IMR-90 (cell line): ENCODE measurements at regions not wholly inside any gene's neighbourhood (a gene's known extent, or its start where the extent isn't known, plus 50 kb on each side); places are given as distances from the start of the nearest gene placed in this dataset.

ENCODE experiments used
- ATAC-seq: fragments of 200-7000 bp; cut with Tn5 transposase; 2 replicates; pipeline ENCODE4 v1.9.1; 2020; ENCODE audit warnings: low read depth, mild to moderate bottlenecking, moderate library complexity
- BruUV-seq: library from RNA; stranded (reverse); fragments of 400-500 nt; replicated peaks from 2 replicates; lab custom pipeline; 2021; lab: Mats Ljungman, UMichigan
- CTCF ChIA-PET: fragments of 300-600 bp; formaldehyde crosslinking; extraction: SDS; loops from one replicate; lab custom pipeline; 2021; ENCODE audit warnings: antibody characterized with exemption; lab: Yijun Ruan, JAX
- POLR2A ChIA-PET: fragments of 300-600 bp; sonication (Branson Sonifier 250); formaldehyde crosslinking; loops from one replicate; lab custom pipeline; 2022; ENCODE audit warnings: antibody characterized with exemption; ENCODE audit not compliant: unreplicated experiment; lab: Charles Lee
- DNase-seq: peaks from one replicate; pipeline ENCODE4 v3.0.0; 2013
- H2AFZ ChIP-seq: replicated peaks from 2 replicates; pipeline ENCODE3; 2013; ENCODE audit warnings: low read length, mild to moderate bottlenecking; ENCODE audit not compliant: poor library complexity
- H2AK5ac ChIP-seq: 2 replicates; pipeline ENCODE4 v1.6.1; 2013; ENCODE audit warnings: low read depth, low read length, inconsistent platforms
- H2AK9ac ChIP-seq: replicated peaks from 2 replicates; pipeline ENCODE3; 2013; ENCODE audit warnings: mild to moderate bottlenecking, low read depth, low read length, moderate library complexity; ENCODE audit not compliant: poor library complexity
- H2BK120ac ChIP-seq: 2 replicates; pipeline ENCODE4 v1.6.1; 2013; ENCODE audit warnings: low read depth, low read length, inconsistent platforms
- H2BK15ac ChIP-seq: 3 replicates; pipeline ENCODE4 v1.6.1; 2013; ENCODE audit warnings: low read depth, low read length, inconsistent platforms
- H2BK20ac ChIP-seq: 2 replicates; pipeline ENCODE4 v1.6.1; 2013; ENCODE audit warnings: low read depth, mild to moderate bottlenecking, inconsistent platforms, low read length, moderate library complexity
- H2BK5ac ChIP-seq: 2 replicates; pipeline ENCODE4 v1.6.1; 2013; ENCODE audit warnings: mild to moderate bottlenecking, low read depth, low read length, inconsistent platforms; ENCODE audit not compliant: poor library complexity, severe bottlenecking
- H3K14ac ChIP-seq: replicated peaks from 2 replicates; pipeline ENCODE4 v1.6.1; 2013; ENCODE audit warnings: low read depth, low read length, inconsistent platforms
- H3K18ac ChIP-seq: 2 replicates; pipeline ENCODE4 v1.6.1; 2013; ENCODE audit warnings: low read depth, low read length, control low read depth
- H3K23ac ChIP-seq: 2 replicates; pipeline ENCODE4 v1.6.1; 2013; ENCODE audit warnings: low read depth, low read length, inconsistent platforms
- H3K27ac ChIP-seq: 2 replicates; pipeline ENCODE4 v1.5.1; 2013; ENCODE audit warnings: mild to moderate bottlenecking, control low read depth, low read length; ENCODE audit not compliant: insufficient read depth
- H3K27me3 ChIP-seq: 2 replicates; pipeline ENCODE4 v1.6.1; 2013; ENCODE audit warnings: low read length; ENCODE audit not compliant: control insufficient read depth, insufficient read depth
- H3K36me3 ChIP-seq: 2 replicates; pipeline ENCODE4 v1.6.1; 2013; ENCODE audit warnings: low read length, mixed read lengths; ENCODE audit not compliant: control insufficient read depth, insufficient read depth
- H3K4ac ChIP-seq: 2 replicates; pipeline ENCODE4 v1.6.1; 2013; ENCODE audit warnings: low read depth, low read length, inconsistent platforms
- H3K4me1 ChIP-seq: 2 replicates; pipeline ENCODE4 v1.6.1; 2013; ENCODE audit warnings: low read length, mixed read lengths; ENCODE audit not compliant: control insufficient read depth, insufficient read depth
- H3K4me2 ChIP-seq: 2 replicates; pipeline ENCODE4 v1.6.1; 2013; ENCODE audit warnings: low read depth, mild to moderate bottlenecking, control low read depth, low read length, moderate library complexity
- H3K4me3 ChIP-seq: 2 replicates; pipeline ENCODE4 v1.5.1; 2013; ENCODE audit warnings: low read depth, mild to moderate bottlenecking, control low read depth, low read length, moderate library complexity; ENCODE audit not compliant: insufficient read depth
- H3K56ac ChIP-seq: 2 replicates; pipeline ENCODE4 v1.6.1; 2013; ENCODE audit warnings: low read length, inconsistent platforms; ENCODE audit not compliant: insufficient read depth; ENCODE audit errors: extremely low read depth
- H3K79me1 ChIP-seq, 2 experiments: 2 replicates each; pipeline ENCODE4 v1.6.1; 2013; ENCODE audit warnings: low read length in 2 of 2, inconsistent platforms in 1 of 2, low read depth in 1 of 2
- H3K9ac ChIP-seq: 2 replicates; pipeline ENCODE4 v1.6.1; 2013; ENCODE audit warnings: low read depth, low read length, control low read depth
- H3K9me1 ChIP-seq: 2 replicates; pipeline ENCODE4 v1.6.1; 2013; ENCODE audit warnings: low read length, inconsistent platforms; ENCODE audit not compliant: insufficient read depth
- H3K9me3 ChIP-seq: 2 replicates; pipeline ENCODE4 v1.6.1; 2013; ENCODE audit warnings: low read length; ENCODE audit not compliant: control insufficient read depth, insufficient read depth
- H4K20me1 ChIP-seq: 2 replicates; pipeline ENCODE4 v1.6.1; 2013; ENCODE audit warnings: low read length, inconsistent platforms; ENCODE audit not compliant: insufficient read depth
- H4K5ac ChIP-seq: 2 replicates; pipeline ENCODE4 v1.6.1; 2013; ENCODE audit warnings: mild to moderate bottlenecking, low read depth, low read length, control low read depth
- H4K8ac ChIP-seq, 2 experiments: 2 replicates each; pipeline ENCODE4 v1.6.1; 2013; ENCODE audit warnings: low read depth in 2 of 2, low read length in 2 of 2, control low read depth in 1 of 2, inconsistent platforms in 1 of 2
- H4K91ac ChIP-seq: 2 replicates; pipeline ENCODE4 v1.6.1; 2013; ENCODE audit warnings: low read depth, low read length, inconsistent platforms; ENCODE audit not compliant: insufficient read depth
- NFE2L2 ChIP-seq: fragments of 150-350 bp; IDR thresholded peaks from 2 replicates; pipeline ENCODE4 v1.6.1; 2016; ENCODE audit warnings: low read depth, mild to moderate bottlenecking, low read length
- RAD21 ChIP-seq: IDR thresholded peaks from 2 replicates; pipeline ENCODE4 v1.6.1; 2012; ENCODE audit warnings: low read length, improper control_type of control experiment
- WGBS, 2 experiments: methylation state at CpG; one replicate each; pipeline versions ENCODE4 v1.1.5 to v1.1.7; 2013; ENCODE audit warnings: missing lambda C conversion rate in 2 of 2; ENCODE audit not compliant: insufficient read length in 1 of 2; ENCODE audit errors: extremely low coverage in 2 of 2; 5-methylcytosine and 5-hydroxymethylcytosine counted together
- dilution Hi-C: fragments of 300-500 bp; cut with HindIII; formaldehyde crosslinking; loops from one replicate; pipeline ENCODE4 v1.14.3; 2018; ENCODE audit warnings: low sequenced_read_pairs; ENCODE audit not compliant: unreplicated experiment
- in situ Hi-C: fragments of 300-500 bp; cut with MboI; formaldehyde crosslinking; loops from 3 replicates; pipeline ENCODE4 v1.14.3; 2019; ENCODE audit warnings: low sequenced_read_pairs, inconsistent platforms, mixed read lengths
- intact Hi-C: fragments of 100-400 bp; cut with micrococcal nuclease; formaldehyde crosslinking; loops from 2 replicates; pipeline ENCODE4 v1.10.0; 2022

DNA sequence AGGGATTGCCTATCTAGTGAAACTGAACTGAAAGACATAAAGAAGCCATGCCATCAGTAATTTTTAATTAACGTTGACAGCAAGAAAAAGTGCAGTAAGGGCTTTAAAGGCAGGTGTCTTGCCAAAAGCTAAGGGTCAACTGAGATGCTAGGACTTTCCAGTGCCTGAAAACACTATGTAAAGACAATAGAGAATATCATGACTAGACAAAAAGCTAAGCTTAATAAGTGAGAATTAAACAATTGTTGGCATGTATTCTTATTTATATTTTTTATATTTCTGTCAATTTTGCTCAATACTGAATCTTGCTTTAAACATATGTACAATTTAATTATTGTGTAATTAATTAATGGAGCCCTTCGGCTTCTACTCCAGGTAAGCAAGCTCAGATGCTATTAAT is 803.1 kb downstream of the IGSF11 start:
- BruUV-seq: no TSS peak
- no peak for ATAC-seq
- in situ Hi-C loops: no loop called here

More for the DNA sequence above, 803.1 kb downstream of the IGSF11 start:
- no peak for DNase-seq
- Histone ChIP-seq H3K27me3 (no peaks in the 10 kb centered on the region), H3K4me3 (no peak overlapping the region), H2BK5ac (no peak overlapping the region), H4K5ac (no peak overlapping the region), H3K23ac (no peak overlapping the region), H4K20me1 (no peaks in the 10 kb centered on the region), H4K91ac (no peak overlapping the region), H2AK9ac (no peak overlapping the region), H2AFZ (no peak overlapping the region), H2AK5ac (no peak overlapping the region), H3K4me1 (no peaks in the 10 kb centered on the region), H3K9me3 (no peaks in the 10 kb centered on the region), H3K79me1 (no peaks in the 10 kb centered on the region), H3K9ac (no peak overlapping the region), H3K36me3 (no peaks in the 10 kb centered on the region), H3K4me2 (no peak overlapping the region), H2BK120ac (no peak overlapping the region), H4K8ac (no peak overlapping the region), H2BK15ac (no peak overlapping the region), H3K14ac (no peak overlapping the region), H3K27ac (no peak overlapping the region), H2BK20ac (no peak overlapping the region), H3K18ac (no peak overlapping the region), H3K9me1 (no peaks in the 10 kb centered on the region), H3K4ac (no peak overlapping the region), H3K56ac (no peak overlapping the region)
- intact Hi-C loops: loop anchor here (10.0 kb wide), 1 partner anchor 63 kb away; no protein-coding TSS in a partner anchor
- no peak for TF ChIP-seq RAD21
- 0 out of 2 replicates have a peak, but pooled peaks have one; percentile 23 for TF ChIP-seq NFE2L2
- CTCF ChIA-PET: no interaction called here
- dilution Hi-C loops: no loop called here
- POLR2A ChIA-PET: no interaction called here
- no CpG with 5 or more reads among the region's 2 CpGs for WGBS, 2 experiments
